Brain microvascular endothelial cell (primary cell): ENCODE measurements at regions not wholly inside any gene's neighbourhood (a gene's known extent, or its start where the extent isn't known, plus 50 kb on each side); places are given as distances from the start of the nearest gene placed in this dataset.

ENCODE experiments used
- DNase-seq: peaks from one replicate; pipeline ENCODE4 v3.0.0-alpha.2; 2020
- H3K27ac ChIP-seq: fragments of 250-450 bp; sonication (Bioruptor Pico); 2 replicates; pipeline ENCODE4 v1.5.1; 2020; ENCODE audit warnings: mild to moderate bottlenecking, moderate library complexity
- H3K27me3 ChIP-seq: fragments of 250-450 bp; sonication (Bioruptor Pico); replicated peaks from 2 replicates; pipeline ENCODE4 v1.5.1; 2020; ENCODE audit warnings: mild to moderate bottlenecking
- H3K36me3 ChIP-seq: fragments of 250-450 bp; sonication (Bioruptor Pico); replicated peaks from 2 replicates; pipeline ENCODE4 v1.5.1; 2020; ENCODE audit warnings: mild to moderate bottlenecking
- H3K4me3 ChIP-seq: 2 replicates; pipeline ENCODE4 v1.5.1; 2011; ENCODE audit warnings: low read depth, mild to moderate bottlenecking, control low read depth, low read length, moderate library complexity
- CTCF ChIP-seq: IDR thresholded peaks from 2 replicates; pipeline ENCODE4 v1.5.1; 2011; ENCODE audit warnings: low read depth, mild to moderate bottlenecking, moderate library complexity, low read length, control low read depth, inconsistent platforms; ENCODE audit errors: missing control alignments
- in situ Hi-C: cut with HindIII; loops from 2 replicates; pipeline ENCODE4 v1.10.0; 2017; ENCODE audit warnings: low sequenced_read_pairs, low pct_ligation_motif_present

DNA sequence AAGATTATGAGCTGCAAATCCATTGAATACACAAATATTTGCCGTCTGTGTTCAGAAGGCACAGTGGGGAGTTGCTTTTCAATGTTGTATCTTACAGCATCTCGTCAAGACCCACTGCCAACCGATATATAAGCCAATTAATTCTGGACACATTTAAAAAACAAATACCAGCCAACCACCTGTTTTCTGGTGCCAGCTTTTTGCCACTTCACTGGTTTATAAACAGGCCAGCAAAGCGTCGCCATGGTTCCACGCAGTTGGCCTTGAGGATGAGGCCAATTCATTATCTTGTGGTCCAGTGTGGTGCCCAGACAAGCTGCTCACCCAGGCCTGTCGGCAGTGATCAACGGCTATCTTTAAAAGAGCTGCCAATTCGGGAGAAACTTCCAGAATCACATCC, 321.0 kb downstream of the TCERG1L start:
- no peak overlapping the region for H3K27ac ChIP-seq
- in situ Hi-C loops = no loop called here
- no peak for TF ChIP-seq CTCF
- no peaks in the 10 kb centered on the region for H3K36me3 ChIP-seq
- no peak overlapping the region for H3K4me3 ChIP-seq
- H3K27me3 ChIP-seq = no peaks in the 10 kb centered on the region
- no peak for DNase-seq

DNA sequence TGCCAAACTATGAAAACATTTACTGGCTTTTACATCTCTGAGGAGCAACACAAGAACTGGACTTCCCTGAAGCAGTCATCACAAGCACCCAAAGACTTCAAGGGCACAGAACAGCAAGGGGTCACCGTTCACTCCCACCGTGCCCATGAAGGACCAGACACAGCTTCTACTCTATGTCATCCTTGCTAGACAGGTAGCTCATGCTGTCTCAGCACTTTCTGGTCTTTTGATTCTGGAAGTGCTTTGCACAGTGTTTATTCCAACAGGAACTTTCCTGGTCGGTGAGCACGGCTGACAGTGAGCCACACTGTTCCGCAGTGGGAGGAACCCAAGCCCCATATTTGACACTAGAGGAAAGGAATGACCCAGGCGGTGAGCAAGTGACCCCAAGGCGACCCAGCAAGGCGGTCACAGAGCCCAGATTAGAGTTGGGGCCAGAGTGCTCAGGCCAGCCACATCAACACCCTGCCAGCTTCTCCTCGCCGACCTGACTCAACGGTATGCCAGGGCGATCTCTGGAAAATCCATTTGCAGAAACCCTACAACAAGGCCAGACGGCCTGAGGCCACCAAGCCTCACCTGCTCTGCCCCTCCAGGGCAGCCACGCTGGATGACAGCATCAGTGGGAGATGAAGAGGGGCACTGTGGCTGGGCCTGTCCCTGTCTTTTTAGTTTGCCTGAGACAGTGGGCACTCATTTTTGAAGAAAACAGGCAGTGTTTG, 318.6 kb downstream of the TCERG1L start:
- in situ Hi-C loops = no loop called here
- no peaks in the 10 kb centered on the region for H3K36me3 ChIP-seq
- no peak overlapping the region for H3K4me3 ChIP-seq
- no peaks in the 10 kb centered on the region for H3K27me3 ChIP-seq
- no peak overlapping the region for H3K27ac ChIP-seq
- DNase-seq = no peak
- TF ChIP-seq CTCF = no peak

DNA sequence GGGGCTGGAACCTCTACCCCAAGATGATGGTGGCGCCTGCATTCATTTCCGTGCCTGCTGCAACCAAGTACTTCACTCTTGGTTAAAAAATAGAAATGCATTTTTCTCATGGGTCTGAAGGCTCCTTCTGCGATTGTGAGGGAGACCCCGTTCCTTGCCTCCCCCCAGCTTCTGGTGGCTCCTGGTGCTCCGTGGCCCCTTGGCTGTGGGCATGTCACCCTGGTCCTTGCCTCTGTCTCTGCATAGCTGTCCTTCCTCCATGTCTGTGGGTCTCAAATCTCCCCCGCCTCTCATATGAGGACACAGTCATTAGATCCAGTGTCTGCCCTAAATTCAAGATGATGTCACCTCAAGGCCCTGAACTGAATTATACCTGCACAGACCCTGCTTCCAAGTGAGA, 317.9 kb downstream of the TCERG1L start:
- Histone ChIP-seq H3K27ac (no peak overlapping the region), H3K4me3 (no peak overlapping the region), H3K36me3 (no peaks in the 10 kb centered on the region), H3K27me3 (no peaks in the 10 kb centered on the region)
- in situ Hi-C loops = no loop called here
- TF ChIP-seq CTCF = no peak
- DNase-seq = no peak

- Histone ChIP-seq H3K36me3 (no peaks in the 10 kb centered on the region), H3K27me3 (no peaks in the 10 kb centered on the region), H3K27ac (no peak overlapping the region), H3K4me3 (no peak overlapping the region)
- no peak for DNase-seq
- in situ Hi-C loops = no loop called here
- TF ChIP-seq CTCF = no peak
Measured at GRCh38 chr10:130994191-130994590, 317.3 kb downstream of the TCERG1L start.

DNA sequence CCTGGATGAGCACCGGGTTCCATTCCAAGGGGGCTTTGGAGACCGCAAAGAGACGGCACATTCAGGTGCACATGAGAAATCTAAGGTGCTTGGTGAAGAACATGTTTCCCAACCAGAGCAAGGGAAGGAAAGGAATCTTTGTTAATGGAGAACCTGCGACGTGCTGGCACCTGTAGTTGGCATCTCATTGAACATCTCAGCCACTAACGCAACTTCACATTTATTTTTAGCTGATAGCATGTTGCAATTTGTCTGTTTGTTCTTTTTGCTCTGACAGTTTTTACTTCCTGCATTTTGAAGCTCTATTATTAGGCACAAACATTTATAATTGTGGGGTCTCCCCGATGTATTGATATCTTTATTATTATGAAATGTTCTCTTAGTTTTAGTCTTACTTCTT, 316.7 kb downstream of the TCERG1L start:
- in situ Hi-C loops = no loop called here
- H3K27me3 ChIP-seq = no peaks in the 10 kb centered on the region
- no peak overlapping the region for H3K27ac ChIP-seq
- no peak overlapping the region for H3K4me3 ChIP-seq
- H3K36me3 ChIP-seq = no peaks in the 10 kb centered on the region
- no peak for TF ChIP-seq CTCF
- no peak for DNase-seq
